GM23338 (cell line): ENCODE measurements at regions not wholly inside any gene's neighbourhood (a gene's known extent, or its start where the extent isn't known, plus 50 kb on each side); places are given as distances from the start of the nearest gene placed in this dataset.

Experiments used
- CREB1 ChIP-seq: fragments of 250-450 bp; sonication (Bioruptor Pico); IDR thresholded peaks from 2 replicates; pipeline ENCODE4 v1.5.0; 2020; ENCODE audit warnings: low read depth, mild to moderate bottlenecking, moderate library complexity
- CTCF ChIP-seq, 2 experiments: fragments of 200-600 bp in 1 of 2; sonication (generic) in 1 of 2; conservative IDR thresholded peaks; 2 replicates each; pipeline versions ENCODE4 v1.5.1 to v1.6.1; 2016 to 2017; ENCODE audit warnings: antibody characterized with exemption in 2 of 2, low read depth in 2 of 2, mild to moderate bottlenecking in 2 of 2, moderate library complexity in 1 of 2
- EZH2 ChIP-seq: fragments of 200-600 bp; sonication (generic); IDR thresholded peaks from one replicate; pipeline ENCODE4 v1.8.0; 2017; ENCODE audit warnings: antibody characterized with exemption, mild to moderate bottlenecking, low read depth; ENCODE audit not compliant: unreplicated experiment
- JUNB ChIP-seq: IDR thresholded peaks from one replicate; pipeline ENCODE4 v1.6.1; 2016; ENCODE audit warnings: antibody characterized with exemption; ENCODE audit not compliant: unreplicated experiment
- POLR2AphosphoS5 ChIP-seq: IDR thresholded peaks from 2 replicates; pipeline ENCODE4 v1.6.1; 2016; ENCODE audit warnings: antibody characterized with exemption, low read depth
- REST ChIP-seq: IDR thresholded peaks from one replicate; pipeline ENCODE4 v1.6.1; 2018; ENCODE audit warnings: antibody characterized with exemption; ENCODE audit not compliant: unreplicated experiment
- ZNF331 ChIP-seq: fragments of 250-450 bp; sonication (Bioruptor Pico); IDR thresholded peaks from 2 replicates; pipeline ENCODE4 v1.5.0; 2020; ENCODE audit warnings: low read depth, mild to moderate bottlenecking, moderate library complexity

DNA sequence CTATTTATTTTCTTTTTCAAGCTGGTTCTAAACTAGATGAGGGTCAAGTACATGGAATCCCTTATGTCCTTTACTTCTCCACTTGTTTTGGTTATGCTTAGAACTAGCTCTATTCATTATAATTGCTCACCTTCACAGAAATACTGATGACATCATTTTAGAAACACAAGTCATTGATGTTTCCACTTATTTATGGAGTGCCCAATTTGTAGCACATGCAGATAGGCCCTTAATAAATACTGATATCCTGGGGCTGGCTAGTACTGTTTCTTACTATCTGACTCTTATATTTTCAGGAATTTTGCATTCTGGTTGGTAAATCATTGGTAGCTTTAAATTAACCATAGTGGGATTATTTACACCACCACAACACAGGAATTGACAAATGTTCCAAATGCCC lies 112.2 kb downstream of the NAA11 start:
- TF ChIP-seq REST (no peak), EZH2 (no peak), CTCF (conservative IDR thresholded peaks at IDR 0.05; ENCODE audit: low read depth in 2 of 2) (no peak), POLR2AphosphoS5 (no peak), JUNB (no peak), CREB1 (no peak), ZNF331 (no peak)
